K562 (cell line): ENCODE measurements at regions not wholly inside any gene's neighbourhood (a gene's known extent, or its start where the extent isn't known, plus 50 kb on each side); places are given as distances from the start of the nearest gene placed in this dataset.

ENCODE experiments used
- DPF2 ChIP-seq: fragments of 450-650 bp; IDR thresholded peaks from 2 replicates; pipeline ENCODE4 v1.6.1; 2016
- ETS2 ChIP-seq: IDR thresholded peaks from 2 replicates; pipeline ENCODE4 v1.6.1; 2016; ENCODE audit warnings: borderline replicate concordance, missing genetic modification characterization, mild to moderate bottlenecking, moderate library complexity, missing compliant biosample characterization; ENCODE audit not compliant: poor library complexity, severe bottlenecking
- NFE2 ChIP-seq: IDR thresholded peaks from 2 replicates; pipeline ENCODE4 v1.6.1; 2014; ENCODE audit warnings: antibody characterized with exemption, low read depth
- NR2F6 ChIP-seq: fragments of 450-650 bp; formaldehyde crosslinking; IDR thresholded peaks from 2 replicates; pipeline ENCODE4 v1.4.0; 2020; ENCODE audit warnings: mild to moderate bottlenecking
- RUNX1 ChIP-seq: sonication (generic); IDR thresholded peaks from 2 replicates; pipeline ENCODE4 v1.6.1; 2016; ENCODE audit warnings: antibody characterized with exemption, low read depth
- SUPT5H ChIP-seq: fragments of 450-650 bp; IDR thresholded peaks from 2 replicates; pipeline ENCODE4 v1.6.1; 2016
- TSC22D4 ChIP-seq: fragments of 450-650 bp; IDR thresholded peaks from 2 replicates; pipeline ENCODE4 v1.6.1; 2016; ENCODE audit warnings: missing genetic modification characterization, missing biosample characterization, control low read depth
- ZNF551 ChIP-seq: fragments of 250-450 bp; sonication (Bioruptor Pico); IDR thresholded peaks from 2 replicates; pipeline ENCODE4 v1.5.0; 2021; ENCODE audit warnings: mild to moderate bottlenecking, moderate library complexity
- ZNF764 ChIP-seq: fragments of 250-450 bp; sonication (Bioruptor Pico); IDR thresholded peaks from 2 replicates; pipeline ENCODE4 v1.4.0; 2020; ENCODE audit warnings: low read depth, mild to moderate bottlenecking, moderate library complexity
- TF ChIP-seq, protein P1 (sequence below): sonication (generic); formaldehyde crosslinking; IDR thresholded peaks from 2 replicates; pipeline ENCODE4 v1.8.1; 2023; ENCODE audit warnings: mild to moderate bottlenecking, missing genetic modification reagents
- TF ChIP-seq, protein P2 (sequence below): IDR thresholded peaks from 2 replicates; pipeline ENCODE4 v1.6.1; 2011; ENCODE audit not compliant: insufficient read length; ENCODE audit errors: extremely low read depth
- TF ChIP-seq, protein P3 (sequence below), 2 experiments: fragments of 450-650 bp in 1 of 2; sonication (generic) in 1 of 2; formaldehyde crosslinking in 1 of 2; IDR thresholded peaks; 2 replicates each; pipeline versions ENCODE4 v1.7.1 to v1.9.0; 2016 to 2022; ENCODE audit warnings: inconsistent platforms in 1 of 2, mild to moderate bottlenecking in 1 of 2, missing genetic modification reagents in 1 of 2

DNA sequence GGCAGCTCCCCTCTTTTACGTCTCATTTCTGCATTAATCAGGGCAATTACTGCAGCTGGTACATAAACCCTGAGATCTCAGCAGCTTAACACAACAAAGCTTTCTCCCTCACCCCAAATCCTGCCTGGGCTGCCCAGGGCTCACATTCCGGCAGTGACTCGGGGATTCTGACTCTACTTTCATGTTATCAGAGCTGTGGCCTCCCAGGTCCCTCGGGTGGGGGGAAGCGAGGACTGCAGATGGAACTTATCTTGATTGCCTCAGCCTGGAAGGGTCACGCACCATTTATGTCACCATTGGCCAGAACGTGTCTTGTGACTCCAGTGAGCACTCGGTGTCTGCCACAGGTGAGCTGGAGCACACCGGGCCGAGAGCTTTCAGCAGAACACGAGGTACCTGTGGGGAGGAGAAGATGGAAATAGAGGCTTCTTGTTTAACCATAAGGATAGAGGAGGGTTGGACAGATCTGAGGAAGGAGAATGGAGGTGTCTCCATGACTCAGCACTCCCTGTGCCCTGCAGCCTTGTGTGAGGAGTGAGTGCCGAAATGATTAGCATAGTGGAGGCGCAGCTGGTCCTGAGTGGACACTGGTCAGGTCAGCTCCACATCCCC lies 88.5 kb upstream of the EXOC2 start (continued):
- TF ChIP-seq, protein P1, sequence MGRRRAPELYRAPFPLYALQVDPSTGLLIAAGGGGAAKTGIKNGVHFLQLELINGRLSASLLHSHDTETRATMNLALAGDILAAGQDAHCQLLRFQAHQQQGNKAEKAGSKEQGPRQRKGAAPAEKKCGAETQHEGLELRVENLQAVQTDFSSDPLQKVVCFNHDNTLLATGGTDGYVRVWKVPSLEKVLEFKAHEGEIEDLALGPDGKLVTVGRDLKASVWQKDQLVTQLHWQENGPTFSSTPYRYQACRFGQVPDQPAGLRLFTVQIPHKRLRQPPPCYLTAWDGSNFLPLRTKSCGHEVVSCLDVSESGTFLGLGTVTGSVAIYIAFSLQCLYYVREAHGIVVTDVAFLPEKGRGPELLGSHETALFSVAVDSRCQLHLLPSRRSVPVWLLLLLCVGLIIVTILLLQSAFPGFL, result no peak
- no peak for TF ChIP-seq ZNF551 (CRISPR knock-in tag)
- TF ChIP-seq DPF2, result peak; percentile 90
- no peak for TF ChIP-seq TSC22D4
- TF ChIP-seq, protein P2, sequence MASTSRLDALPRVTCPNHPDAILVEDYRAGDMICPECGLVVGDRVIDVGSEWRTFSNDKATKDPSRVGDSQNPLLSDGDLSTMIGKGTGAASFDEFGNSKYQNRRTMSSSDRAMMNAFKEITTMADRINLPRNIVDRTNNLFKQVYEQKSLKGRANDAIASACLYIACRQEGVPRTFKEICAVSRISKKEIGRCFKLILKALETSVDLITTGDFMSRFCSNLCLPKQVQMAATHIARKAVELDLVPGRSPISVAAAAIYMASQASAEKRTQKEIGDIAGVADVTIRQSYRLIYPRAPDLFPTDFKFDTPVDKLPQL, result no peak
- no peak for TF ChIP-seq ZNF764 (CRISPR knock-in tag)
- TF ChIP-seq NR2F6 (CRISPR knock-in tag), result no peak
- no peak for TF ChIP-seq SUPT5H
- TF ChIP-seq, protein P3, sequence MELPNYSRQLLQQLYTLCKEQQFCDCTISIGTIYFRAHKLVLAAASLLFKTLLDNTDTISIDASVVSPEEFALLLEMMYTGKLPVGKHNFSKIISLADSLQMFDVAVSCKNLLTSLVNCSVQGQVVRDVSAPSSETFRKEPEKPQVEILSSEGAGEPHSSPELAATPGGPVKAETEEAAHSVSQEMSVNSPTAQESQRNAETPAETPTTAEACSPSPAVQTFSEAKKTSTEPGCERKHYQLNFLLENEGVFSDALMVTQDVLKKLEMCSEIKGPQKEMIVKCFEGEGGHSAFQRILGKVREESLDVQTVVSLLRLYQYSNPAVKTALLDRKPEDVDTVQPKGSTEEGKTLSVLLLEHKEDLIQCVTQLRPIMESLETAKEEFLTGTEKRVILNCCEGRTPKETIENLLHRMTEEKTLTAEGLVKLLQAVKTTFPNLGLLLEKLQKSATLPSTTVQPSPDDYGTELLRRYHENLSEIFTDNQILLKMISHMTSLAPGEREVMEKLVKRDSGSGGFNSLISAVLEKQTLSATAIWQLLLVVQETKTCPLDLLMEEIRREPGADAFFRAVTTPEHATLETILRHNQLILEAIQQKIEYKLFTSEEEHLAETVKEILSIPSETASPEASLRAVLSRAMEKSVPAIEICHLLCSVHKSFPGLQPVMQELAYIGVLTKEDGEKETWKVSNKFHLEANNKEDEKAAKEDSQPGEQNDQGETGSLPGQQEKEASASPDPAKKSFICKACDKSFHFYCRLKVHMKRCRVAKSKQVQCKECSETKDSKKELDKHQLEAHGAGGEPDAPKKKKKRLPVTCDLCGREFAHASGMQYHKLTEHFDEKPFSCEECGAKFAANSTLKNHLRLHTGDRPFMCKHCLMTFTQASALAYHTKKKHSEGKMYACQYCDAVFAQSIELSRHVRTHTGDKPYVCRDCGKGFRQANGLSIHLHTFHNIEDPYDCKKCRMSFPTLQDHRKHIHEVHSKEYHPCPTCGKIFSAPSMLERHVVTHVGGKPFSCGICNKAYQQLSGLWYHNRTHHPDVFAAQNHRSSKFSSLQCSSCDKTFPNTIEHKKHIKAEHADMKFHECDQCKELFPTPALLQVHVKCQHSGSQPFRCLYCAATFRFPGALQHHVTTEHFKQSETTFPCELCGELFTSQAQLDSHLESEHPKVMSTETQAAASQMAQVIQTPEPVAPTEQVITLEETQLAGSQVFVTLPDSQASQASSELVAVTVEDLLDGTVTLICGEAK (IDR thresholded peaks at IDR 0.05), result no peak
- TF ChIP-seq, protein P3 (CRISPR knock-in tag; IDR thresholded peaks at IDR 0.05), result no peak
- no peak for TF ChIP-seq RUNX1
- TF ChIP-seq NFE2, result peak; percentile 96
- no peak for TF ChIP-seq ETS2 (tag)
